RWPE1 (cell line): ENCODE measurements at regions not wholly inside any gene's neighbourhood (a gene's known extent, or its start where the extent isn't known, plus 50 kb on each side); places are given as distances from the start of the nearest gene placed in this dataset.

ENCODE experiments used
- CTCF ChIA-PET: fragments of 350-600 bp; sonication (Branson Sonifier 250); formaldehyde crosslinking; extraction: SDS; loops from one replicate; lab custom pipeline; 2021; lab: Yijun Ruan, JAX
- POLR2A ChIA-PET: fragments of 400-600 bp; formaldehyde crosslinking; extraction: SDS; loops from one replicate; lab custom pipeline; 2020; ENCODE audit warnings: antibody characterized with exemption; ENCODE audit not compliant: low non-redundant PET; lab: Yijun Ruan, JAX
- DNase-seq: peaks from one replicate; pipeline ENCODE4 v3.0.0; 2012; ENCODE audit warnings: low spot score
- H3K27ac ChIP-seq: fragments of 450-650 bp; 2 replicates; pipeline ENCODE4 v1.5.1; 2017
- CTCF ChIP-seq: fragments of 450-650 bp; conservative IDR thresholded peaks from 2 replicates; pipeline ENCODE4 v1.5.1; 2017; ENCODE audit warnings: low read depth, mild to moderate bottlenecking

GRCh38 chr11:111155021-111155420 lies 90.5 kb upstream of the POU2AF2 start:
- POLR2A ChIA-PET, result no interaction called here
- no peak overlapping the region for H3K27ac ChIP-seq
- no peak for TF ChIP-seq CTCF
- DNase-seq, result no peak
- CTCF ChIA-PET, result interaction anchor here (0.7 kb wide), 1 partner anchor 528 kb away, joined by 3 read pairs; no protein-coding TSS in a partner anchor

- ChIA-PET POLR2A (no interaction called here), CTCF (no interaction called here)
- TF ChIP-seq CTCF, result no peak
- DNase-seq, result no peak
- no peak overlapping the region for H3K27ac ChIP-seq
Observed at GRCh38 chr11:111153194-111153593, 92.3 kb upstream of the POU2AF2 start.

GRCh38 chr11:111148953-111149352 lies 96.6 kb upstream of the POU2AF2 start:
- CTCF ChIA-PET, result no interaction called here
- H3K27ac ChIP-seq, result no peak overlapping the region
- no peak for TF ChIP-seq CTCF
- no peak for DNase-seq
- POLR2A ChIA-PET, result no interaction called here

- POLR2A ChIA-PET, result no interaction called here
- CTCF ChIA-PET, result interaction anchor here (0.6 to 0.7 kb wide), 2 partner anchors 276 to 492 kb away, joined by 3 read pairs; no protein-coding TSS in a partner anchor
- no peak for DNase-seq
- TF ChIP-seq CTCF, result no peak
- no peak overlapping the region for H3K27ac ChIP-seq
Observed at GRCh38 chr11:111148121-111148520, 97.4 kb upstream of the POU2AF2 start.

GRCh38 chr11:111137846-111138245 lies 107.7 kb upstream of the POU2AF2 start:
- H3K27ac ChIP-seq, result no peak overlapping the region
- POLR2A ChIA-PET, result no interaction called here
- CTCF ChIA-PET, result no interaction called here
- DNase-seq, result no peak
- TF ChIP-seq CTCF, result no peak

- H3K27ac ChIP-seq, result no peak overlapping the region
- ChIA-PET CTCF (interaction anchor here (0.5 kb wide), 1 partner anchor 1197 kb away, joined by 3 read pairs; no protein-coding TSS in a partner anchor), POLR2A (no interaction called here)
- no peak for TF ChIP-seq CTCF
- no peak for DNase-seq
Observed at GRCh38 chr11:111135778-111136570, 109.6 kb upstream of the POU2AF2 start.
